ENCODE measurements at regions not wholly inside any gene's neighbourhood (a gene's known extent, or its start where the extent isn't known, plus 50 kb on each side); places are given as distances from the start of the nearest gene placed in this dataset.

GRCh38 chr13:69292789-69293425, 814.7 kb upstream of the ATXN8OS start:
- POLR2A ChIA-PET (ENCODE audit: partially characterized antibody): no interaction called here
- H2AFZ ChIP-seq (ENCODE audit: low read length): no peak overlapping the region
- TF ChIP-seq USF2 (IDR thresholded peaks at IDR 0.05; ENCODE audit: low read length) (no peak), RXRA (IDR thresholded peaks at IDR 0.05; ENCODE audit: insufficient read depth, low read depth, low read length) (no peak), FOSL1 (IDR thresholded peaks at IDR 0.05; ENCODE audit: insufficient read depth, low read depth, low read length) (no peak), HDAC6 (IDR thresholded peaks at IDR 0.05; ENCODE audit: low read depth, low read length) (no peak), HDAC2 (IDR thresholded peaks at IDR 0.05; ENCODE audit: borderline replicate concordance in 1 of 2, low read depth in 2 of 2, low read length in 2 of 2) (no peak), MAX (IDR thresholded peaks at IDR 0.05) (no peak), KDM4A (IDR thresholded peaks at IDR 0.05; ENCODE audit: low read depth, low read length, severe bottlenecking) (no peak), RFX5 (IDR thresholded peaks at IDR 0.05; ENCODE audit: borderline replicate concordance, low read depth, low read length) (no peak), CHD2 (IDR thresholded peaks at IDR 0.05; ENCODE audit: low read length) (no peak), JUN (IDR thresholded peaks at IDR 0.05; ENCODE audit: low read depth, low read length) (no peak), CREB1 (IDR thresholded peaks at IDR 0.05) (no peak), ATF3 (IDR thresholded peaks at IDR 0.05; ENCODE audit: insufficient read depth, low read depth, low read length) (no peak)

More at GRCh38 chr13:69292789-69293425, 814.7 kb upstream of the ATXN8OS start:
- no peak overlapping the region for H2AK5ac ChIP-seq (ENCODE audit: low read depth, low read length)
- CTCF ChIA-PET (ENCODE audit: partially characterized antibody): no interaction called here
- no peak overlapping the region for H3K9ac ChIP-seq (replicated peaks in 1 of 4; ENCODE audit: extremely low read depth in 1 of 4, low read depth in 3 of 4, low read length in 3 of 4)
- no peak overlapping the region for H2BK120ac ChIP-seq (replicated peaks; ENCODE audit: low read depth, low read length)
- no peaks in the 10 kb centered on the region for H3K36me3 ChIP-seq (ENCODE audit: control insufficient read depth in 2 of 4, insufficient read depth in 4 of 4, low read length in 3 of 4)
- H3K23me2 ChIP-seq (ENCODE audit: low read depth, low read length): no peaks in the 10 kb centered on the region
- no peaks in the 10 kb centered on the region for H4K20me1 ChIP-seq (replicated peaks in 1 of 2; ENCODE audit: control insufficient read depth in 1 of 2, insufficient read depth in 2 of 2, low read length in 2 of 2)
- H3K56ac ChIP-seq (replicated peaks; ENCODE audit: insufficient read length, low read depth, low read length): no peak overlapping the region
- H4K91ac ChIP-seq (replicated peaks; ENCODE audit: insufficient read length, low read length): no peak overlapping the region
- 84% methylated on average over 2 of the region's 2 CpGs; no CpG with 5 or more reads in 1 of the 2 experiments for WGBS, 2 experiments (ENCODE audit: extremely low coverage in 1 of 2, insufficient coverage in 1 of 2, insufficient read length in 1 of 2, insufficient replicate concordance in 2 of 2, low coverage in 1 of 2, low lambda C conversion rate in 2 of 2, missing lambda C conversion rate in 1 of 2)
- no peak overlapping the region for H3K18ac ChIP-seq (ENCODE audit: extremely low read depth, low read length)
- H3K9me3 ChIP-seq (ENCODE audit: insufficient read depth in 2 of 2, low read depth in 1 of 2, low read length in 1 of 2): no peaks in the 10 kb centered on the region
- H3K4me1 ChIP-seq (replicated peaks in 1 of 4; ENCODE audit: control insufficient read depth in 3 of 4, insufficient read depth in 4 of 4, low read length in 3 of 4): no peaks in the 10 kb centered on the region; a peak in 1 of 7 replicates
- no peak for FAIRE-seq
- no peak overlapping the region for H3K23ac ChIP-seq (ENCODE audit: insufficient read length)
- H3K4me2 ChIP-seq (ENCODE audit: insufficient read depth in 1 of 2, low read depth in 2 of 2, low read length in 2 of 2): no peak overlapping the region
- H3K4me3 ChIP-seq (ENCODE audit: extremely low read depth in 1 of 4, insufficient read depth in 2 of 4, low read depth in 3 of 4, low read length in 4 of 4): no peak overlapping the region
- H2BK5ac ChIP-seq (ENCODE audit: low read depth, low read length): no peak overlapping the region
- H3K14ac ChIP-seq (ENCODE audit: insufficient read length): no peak overlapping the region
- no peak overlapping the region for H2BK15ac ChIP-seq (ENCODE audit: low read length)
- H4K8ac ChIP-seq (ENCODE audit: extremely low read depth, insufficient read depth, low read length): no peak overlapping the region
- no peak overlapping the region for H2BK20ac ChIP-seq (ENCODE audit: low read length)
- no peak overlapping the region for H4K5ac ChIP-seq (ENCODE audit: insufficient read length, low read depth, low read length)
- DNase-seq (ENCODE audit: low read depth in 1 of 2, low spot score in 2 of 2): no peak
- no peak overlapping the region for H3K4ac ChIP-seq (replicated peaks; ENCODE audit: insufficient read length, low read depth, low read length)
- H3K27me3 ChIP-seq (replicated peaks in 1 of 4; ENCODE audit: control insufficient read depth in 3 of 4, extremely low read depth in 1 of 4, insufficient read depth in 3 of 4, low read length in 3 of 4): no peaks in the 10 kb centered on the region
- H3K79me1 ChIP-seq (ENCODE audit: low read depth, low read length): no peaks in the 10 kb centered on the region
- H3K27ac ChIP-seq (ENCODE audit: low read depth, low read length): no peak overlapping the region
- H3K79me2 ChIP-seq (ENCODE audit: control insufficient read depth in 1 of 2, insufficient read depth in 2 of 2, low read length in 2 of 2): no peaks in the 10 kb centered on the region
- no peak overlapping the region for H2BK12ac ChIP-seq (ENCODE audit: low read depth, low read length)

Measured in H1 (cell line).